ENCODE measurements at regions not wholly inside any gene's neighbourhood (a gene's known extent, or its start where the extent isn't known, plus 50 kb on each side); places are given as distances from the start of the nearest gene placed in this dataset.

GRCh38 chr6:40671001-40671693 is 84.0 kb upstream of the LRFN2 start:
- TF ChIP-seq POLR2A (IDR thresholded peaks at IDR 0.05): no peak
- no peak for TF ChIP-seq CTCF (IDR thresholded peaks at IDR 0.05)
